ENCODE measurements at regions not wholly inside any gene's neighbourhood (a gene's known extent, or its start where the extent isn't known, plus 50 kb on each side); places are given as distances from the start of the nearest gene placed in this dataset.
A peak's percentile ranks its signal among the peaks of the same experiment; 100 is the strongest.

GRCh38 chr6:151698931-151699700 lies 108.4 kb upstream of the ESR1 start:
- no peak overlapping the region for H3K27ac ChIP-seq (ENCODE audit: low read depth, low read length)
- no CpG with 5 or more reads among the region's 5 CpGs for WGBS (ENCODE audit: insufficient coverage)
- H3K36me3 ChIP-seq (ENCODE audit: control insufficient read depth, insufficient read depth, low read length): no peaks in the 10 kb centered on the region
- no peaks in the 10 kb centered on the region for H3K9me3 ChIP-seq (ENCODE audit: control insufficient read depth, insufficient read depth, low read length)
- H3K4me1 ChIP-seq (ENCODE audit: control insufficient read depth, insufficient read depth, low read length): no peaks in the 10 kb centered on the region
- DNase-seq (ENCODE audit: low read depth in 4 of 6, low spot score in 6 of 6): peak in 1 of 6 donors; percentile 49
- H3K4me3 ChIP-seq (ENCODE audit: low read depth, low read length): no peak overlapping the region
- H3K27me3 ChIP-seq (ENCODE audit: control insufficient read depth, insufficient read depth, low read length): no peaks in the 10 kb centered on the region

GRCh38 chr6:151699719-151700118 lies 107.8 kb upstream of the ESR1 start:
- Histone ChIP-seq H3K4me3 (ENCODE audit: low read depth, low read length) (no peak overlapping the region), H3K27me3 (ENCODE audit: control insufficient read depth, insufficient read depth, low read length) (no peaks in the 10 kb centered on the region), H3K9me3 (ENCODE audit: control insufficient read depth, insufficient read depth, low read length) (no peaks in the 10 kb centered on the region), H3K36me3 (ENCODE audit: control insufficient read depth, insufficient read depth, low read length) (no peaks in the 10 kb centered on the region), H3K27ac (ENCODE audit: low read depth, low read length) (no peak overlapping the region), H3K4me1 (ENCODE audit: control insufficient read depth, insufficient read depth, low read length) (no peaks in the 10 kb centered on the region)
- no CpG with 5 or more reads among the region's 4 CpGs for WGBS (ENCODE audit: insufficient coverage)
- no peak for DNase-seq (ENCODE audit: low read depth in 4 of 6, low spot score in 6 of 6)

- Histone ChIP-seq H3K27me3 (ENCODE audit: control insufficient read depth, insufficient read depth, low read length) (no peaks in the 10 kb centered on the region), H3K9me3 (ENCODE audit: control insufficient read depth, insufficient read depth, low read length) (no peaks in the 10 kb centered on the region), H3K4me1 (ENCODE audit: control insufficient read depth, insufficient read depth, low read length) (no peaks in the 10 kb centered on the region), H3K27ac (ENCODE audit: low read depth, low read length) (no peak overlapping the region), H3K4me3 (ENCODE audit: low read depth, low read length) (no peak overlapping the region), H3K36me3 (ENCODE audit: control insufficient read depth, insufficient read depth, low read length) (no peaks in the 10 kb centered on the region)
- WGBS (ENCODE audit: insufficient coverage): no CpG with 5 or more reads among the region's 5 CpGs
- no peak for DNase-seq (ENCODE audit: low read depth in 4 of 6, low spot score in 6 of 6)
These were observed 105.4 kb upstream of the ESR1 start for GRCh38 chr6:151701911-151702562.

- H3K27me3 ChIP-seq (ENCODE audit: control insufficient read depth, insufficient read depth, low read length): no peaks in the 10 kb centered on the region
- H3K27ac ChIP-seq (ENCODE audit: low read depth, low read length): no peak overlapping the region
- DNase-seq (ENCODE audit: low read depth in 4 of 6, low spot score in 6 of 6): peak in 1 of 6 donors; percentile 19
- 47% methylated on average over 3 of the region's 5 CpGs for WGBS (ENCODE audit: insufficient coverage)
- H3K4me3 ChIP-seq (ENCODE audit: low read depth, low read length): no peak overlapping the region
- H3K36me3 ChIP-seq (ENCODE audit: control insufficient read depth, insufficient read depth, low read length): no peaks in the 10 kb centered on the region
- H3K9me3 ChIP-seq (ENCODE audit: control insufficient read depth, insufficient read depth, low read length): no peaks in the 10 kb centered on the region
- H3K4me1 ChIP-seq (ENCODE audit: control insufficient read depth, insufficient read depth, low read length): no peaks in the 10 kb centered on the region
These were observed 104.4 kb upstream of the ESR1 start for GRCh38 chr6:151702851-151703658.

GRCh38 chr6:151704383-151704782 lies 103.1 kb upstream of the ESR1 start:
- WGBS (ENCODE audit: insufficient coverage): 100% methylated on average over 1 of the region's 5 CpGs
- H3K4me1 ChIP-seq (ENCODE audit: control insufficient read depth, insufficient read depth, low read length): no peaks in the 10 kb centered on the region
- no peaks in the 10 kb centered on the region for H3K36me3 ChIP-seq (ENCODE audit: control insufficient read depth, insufficient read depth, low read length)
- no peak for DNase-seq (ENCODE audit: low read depth in 4 of 6, low spot score in 6 of 6)
- H3K27me3 ChIP-seq (ENCODE audit: control insufficient read depth, insufficient read depth, low read length): no peaks in the 10 kb centered on the region
- no peak overlapping the region for H3K27ac ChIP-seq (ENCODE audit: low read depth, low read length)
- H3K9me3 ChIP-seq (ENCODE audit: control insufficient read depth, insufficient read depth, low read length): no peaks in the 10 kb centered on the region
- no peak overlapping the region for H3K4me3 ChIP-seq (ENCODE audit: low read depth, low read length)

- no peak overlapping the region for H3K27ac ChIP-seq (ENCODE audit: low read depth, low read length)
- no peak overlapping the region for H3K4me3 ChIP-seq (ENCODE audit: low read depth, low read length)
- H3K36me3 ChIP-seq (ENCODE audit: control insufficient read depth, insufficient read depth, low read length): no peaks in the 10 kb centered on the region
- DNase-seq (ENCODE audit: low read depth in 4 of 6, low spot score in 6 of 6): no peak
- no peaks in the 10 kb centered on the region for H3K9me3 ChIP-seq (ENCODE audit: control insufficient read depth, insufficient read depth, low read length)
- no peaks in the 10 kb centered on the region for H3K4me1 ChIP-seq (ENCODE audit: control insufficient read depth, insufficient read depth, low read length)
- WGBS (ENCODE audit: insufficient coverage): 89% methylated on average over 3 of the region's 6 CpGs
- no peaks in the 10 kb centered on the region for H3K27me3 ChIP-seq (ENCODE audit: control insufficient read depth, insufficient read depth, low read length)
These were observed 101.3 kb upstream of the ESR1 start for GRCh38 chr6:151705993-151706733.

GRCh38 chr6:151709329-151709728 lies 98.2 kb upstream of the ESR1 start:
- Histone ChIP-seq H3K4me3 (ENCODE audit: low read depth, low read length) (no peak overlapping the region), H3K27me3 (ENCODE audit: control insufficient read depth, insufficient read depth, low read length) (no peaks in the 10 kb centered on the region), H3K27ac (ENCODE audit: low read depth, low read length) (no peak overlapping the region), H3K4me1 (ENCODE audit: control insufficient read depth, insufficient read depth, low read length) (no peaks in the 10 kb centered on the region), H3K9me3 (ENCODE audit: control insufficient read depth, insufficient read depth, low read length) (peaks cover 2% of the 10 kb centered on the region), H3K36me3 (ENCODE audit: control insufficient read depth, insufficient read depth, low read length) (no peaks in the 10 kb centered on the region)
- no CpG with 5 or more reads among the region's 3 CpGs for WGBS (ENCODE audit: insufficient coverage)
- DNase-seq (ENCODE audit: low read depth in 4 of 6, low spot score in 6 of 6): no peak

- Histone ChIP-seq H3K36me3 (ENCODE audit: control insufficient read depth, insufficient read depth, low read length) (no peaks in the 10 kb centered on the region), H3K4me3 (ENCODE audit: low read depth, low read length) (no peak overlapping the region), H3K4me1 (ENCODE audit: control insufficient read depth, insufficient read depth, low read length) (no peaks in the 10 kb centered on the region), H3K27ac (ENCODE audit: low read depth, low read length) (no peak overlapping the region), H3K9me3 (ENCODE audit: control insufficient read depth, insufficient read depth, low read length) (peaks cover 1% of the 10 kb centered on the region), H3K27me3 (ENCODE audit: control insufficient read depth, insufficient read depth, low read length) (no peaks in the 10 kb centered on the region)
- 59% methylated on average over 3 of the region's 5 CpGs for WGBS (ENCODE audit: insufficient coverage)
- DNase-seq (ENCODE audit: low read depth in 4 of 6, low spot score in 6 of 6): no peak
These were observed 91.0 kb upstream of the ESR1 start for GRCh38 chr6:151716526-151716932.

GRCh38 chr6:151719070-151719469 lies 88.4 kb upstream of the ESR1 start:
- no peaks in the 10 kb centered on the region for H3K27me3 ChIP-seq (ENCODE audit: control insufficient read depth, insufficient read depth, low read length)
- WGBS (ENCODE audit: insufficient coverage): 75% methylated on average over 3 of the region's 5 CpGs

More at GRCh38 chr6:151719070-151719469, 88.4 kb upstream of the ESR1 start:
- no peaks in the 10 kb centered on the region for H3K4me1 ChIP-seq (ENCODE audit: control insufficient read depth, insufficient read depth, low read length)
- no peak overlapping the region for H3K27ac ChIP-seq (ENCODE audit: low read depth, low read length)
- DNase-seq (ENCODE audit: low read depth in 4 of 6, low spot score in 6 of 6): no peak
- no peak overlapping the region for H3K4me3 ChIP-seq (ENCODE audit: low read depth, low read length)
- no peaks in the 10 kb centered on the region for H3K9me3 ChIP-seq (ENCODE audit: control insufficient read depth, insufficient read depth, low read length)
- H3K36me3 ChIP-seq (ENCODE audit: control insufficient read depth, insufficient read depth, low read length): no peaks in the 10 kb centered on the region

Data from spinal cord (tissue), 9 donors.